ELF-1 (cell line): ENCODE measurements at regions not wholly inside any gene's neighbourhood (a gene's known extent, or its start where the extent isn't known, plus 50 kb on each side); places are given as distances from the start of the nearest gene placed in this dataset.

Experiments
- DNase-seq: peaks from one replicate; pipeline ENCODE4 v3.0.0-alpha.2; 2016; ENCODE audit warnings: low read depth, low spot score

DNA sequence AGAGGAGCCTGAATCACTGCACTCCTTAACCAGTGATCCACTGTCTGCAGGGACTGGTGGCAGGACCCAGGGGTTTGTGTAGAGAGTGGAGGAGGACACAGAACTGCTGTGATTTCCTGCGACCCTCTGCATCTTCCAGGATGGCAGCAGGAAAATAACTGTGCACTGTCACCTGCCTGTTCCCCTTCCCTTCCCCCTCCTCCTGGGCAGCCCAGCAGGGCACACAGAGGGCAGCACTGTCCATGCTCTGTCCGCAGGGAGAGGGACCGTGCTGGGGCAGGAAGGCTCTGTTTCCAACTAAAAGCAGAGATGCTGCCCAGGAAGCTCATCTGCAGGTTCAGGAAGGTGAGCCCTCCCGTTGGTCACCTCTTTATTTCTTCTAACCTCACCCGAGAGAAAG, 168.7 kb downstream of the ZBTB18 start:
- DNase-seq, result no peak

DNA sequence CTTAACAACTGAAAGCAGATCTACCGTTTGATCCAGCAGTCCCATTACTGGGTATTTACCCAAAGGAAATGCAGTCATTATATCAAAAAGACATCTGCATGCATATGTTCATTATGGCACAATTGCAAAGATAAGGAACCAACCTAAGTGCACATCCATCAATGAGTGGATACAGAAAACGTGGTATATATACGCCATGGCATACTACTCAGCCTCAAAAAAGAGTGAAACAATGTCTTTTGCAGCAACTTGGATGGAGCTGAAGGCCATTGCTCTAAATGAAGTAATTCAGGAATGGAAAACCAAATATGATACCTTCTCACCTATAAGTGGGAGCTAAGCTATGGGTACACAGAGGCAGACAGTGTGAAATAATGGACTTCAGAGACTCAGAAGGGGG, 169.3 kb downstream of the ZBTB18 start:
- DNase-seq, result no peak

DNA sequence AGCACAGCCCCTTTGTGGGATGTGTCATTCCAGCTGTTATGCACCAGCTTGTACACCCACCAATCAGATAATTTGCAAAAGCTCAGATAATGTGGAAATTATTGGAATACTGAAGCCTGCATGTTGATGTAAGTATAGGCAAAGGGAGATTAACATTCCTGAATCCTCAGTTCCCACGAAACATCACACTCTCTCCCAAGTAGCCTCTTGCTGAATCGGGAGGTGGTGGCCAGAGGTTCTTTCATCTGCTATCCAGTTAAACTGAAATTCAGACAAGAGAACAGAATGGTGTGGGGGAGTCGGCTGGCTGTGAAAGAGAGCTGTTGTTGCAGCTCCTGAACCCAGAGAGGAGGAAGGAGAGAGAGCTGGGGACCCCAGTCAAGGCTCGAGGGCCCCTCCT, 170.9 kb downstream of the ZBTB18 start:
- DNase-seq, result no peak

DNA sequence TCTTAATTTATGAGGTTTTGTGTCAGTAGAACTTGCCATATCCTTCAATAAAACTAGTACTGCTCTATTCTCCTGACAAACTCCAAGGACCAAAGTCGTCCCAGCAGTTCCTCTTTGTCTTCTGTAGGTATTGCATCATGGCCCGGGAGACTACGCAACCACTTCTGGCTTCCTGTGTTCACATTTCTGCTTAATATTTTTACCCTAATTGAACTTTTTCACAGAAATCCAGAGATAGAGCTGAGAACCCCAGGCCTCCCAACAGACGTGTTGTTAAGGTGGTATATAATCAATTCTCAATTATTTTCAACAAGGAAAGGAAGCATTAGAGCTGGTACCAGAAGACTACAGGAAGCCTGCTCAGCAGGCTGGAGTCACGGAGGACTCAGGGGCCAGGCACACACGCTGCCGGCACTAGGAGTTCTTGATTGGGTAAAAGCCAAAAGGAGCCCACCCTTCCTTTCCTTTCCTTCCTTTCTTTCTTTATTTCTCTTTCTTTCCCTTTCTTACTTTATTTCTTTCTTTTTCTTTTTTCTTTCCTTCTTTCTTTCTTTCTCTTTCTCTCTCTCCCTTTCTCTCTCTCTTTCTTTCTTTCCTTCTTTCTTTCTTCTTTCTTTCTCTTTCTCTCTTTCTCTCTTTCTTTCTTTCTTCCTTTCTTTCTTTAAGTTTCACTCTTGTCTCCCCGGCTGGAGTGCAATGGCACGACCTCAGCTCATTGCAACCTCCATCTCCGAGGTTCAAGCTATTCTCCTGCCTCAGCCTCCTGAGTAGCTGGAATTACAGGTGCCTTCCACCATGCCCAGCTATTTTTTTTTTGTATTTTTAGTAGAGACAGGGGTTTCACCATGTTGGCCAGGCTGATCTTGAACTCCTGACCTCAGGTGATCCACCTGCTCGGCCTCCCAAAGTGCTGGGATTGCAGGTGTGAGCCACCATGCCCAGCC, 173.7 kb downstream of the ZBTB18 start:
- DNase-seq, result no peak

DNA sequence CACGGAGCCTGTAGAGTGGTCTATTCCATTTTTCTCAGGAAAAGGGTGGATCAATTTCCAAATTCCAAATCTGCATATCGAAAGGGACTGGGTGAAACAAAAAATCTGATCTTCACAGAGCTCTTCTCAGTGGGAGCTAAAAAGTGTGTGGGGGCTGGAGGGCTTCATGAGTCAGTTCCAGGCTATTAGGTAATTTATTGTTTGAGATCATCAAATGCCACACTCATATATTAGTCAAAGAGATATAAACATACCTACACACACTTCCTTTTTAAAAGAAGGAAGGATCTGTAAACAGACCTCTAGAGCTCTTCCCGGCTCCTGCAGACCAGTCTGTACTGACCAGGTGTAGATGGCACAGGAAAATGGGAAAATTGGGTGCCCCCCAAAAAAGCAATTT, 175.4 kb downstream of the ZBTB18 start:
- DNase-seq, result no peak

DNA sequence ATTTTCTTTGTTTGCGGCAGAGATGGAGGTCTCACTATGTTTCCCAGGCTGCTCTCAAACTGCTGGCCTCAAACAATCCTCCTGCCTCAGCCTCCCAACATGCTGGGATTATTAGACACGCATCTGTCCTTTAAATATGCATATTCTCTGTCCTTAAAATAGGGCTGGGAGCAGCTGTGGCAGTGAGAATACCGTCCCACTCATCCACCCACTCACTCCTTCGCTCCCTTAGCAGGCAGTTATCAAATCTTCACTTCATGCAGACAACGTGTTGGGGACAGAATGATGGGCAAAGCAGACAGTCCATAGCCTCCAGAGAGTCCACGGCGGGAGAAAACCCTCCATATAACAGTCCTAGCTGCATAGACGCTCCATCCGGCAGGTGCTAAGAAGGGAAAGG, 179.4 kb downstream of the ZBTB18 start:
- DNase-seq, result no peak

DNA sequence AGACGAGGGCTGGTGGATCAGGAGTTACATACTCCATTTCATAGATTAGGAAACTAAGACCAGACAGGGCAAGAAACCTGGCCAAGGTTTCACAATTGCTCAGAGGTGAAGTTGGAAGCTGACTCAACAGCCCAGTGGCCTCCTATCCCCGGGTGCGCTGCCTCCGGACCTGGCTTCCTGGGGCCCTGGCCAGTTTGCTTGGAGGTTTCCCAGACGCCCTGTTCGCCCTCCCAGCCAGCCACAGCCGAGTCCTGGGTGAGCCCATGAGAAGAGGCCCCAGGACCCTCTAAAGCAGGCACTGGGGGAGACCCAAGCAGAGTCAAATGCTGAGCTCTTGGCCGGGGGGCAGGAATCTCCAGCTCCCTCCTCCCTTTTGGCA, 180.1 kb downstream of the ZBTB18 start:
- DNase-seq, result peak; percentile 10

DNA sequence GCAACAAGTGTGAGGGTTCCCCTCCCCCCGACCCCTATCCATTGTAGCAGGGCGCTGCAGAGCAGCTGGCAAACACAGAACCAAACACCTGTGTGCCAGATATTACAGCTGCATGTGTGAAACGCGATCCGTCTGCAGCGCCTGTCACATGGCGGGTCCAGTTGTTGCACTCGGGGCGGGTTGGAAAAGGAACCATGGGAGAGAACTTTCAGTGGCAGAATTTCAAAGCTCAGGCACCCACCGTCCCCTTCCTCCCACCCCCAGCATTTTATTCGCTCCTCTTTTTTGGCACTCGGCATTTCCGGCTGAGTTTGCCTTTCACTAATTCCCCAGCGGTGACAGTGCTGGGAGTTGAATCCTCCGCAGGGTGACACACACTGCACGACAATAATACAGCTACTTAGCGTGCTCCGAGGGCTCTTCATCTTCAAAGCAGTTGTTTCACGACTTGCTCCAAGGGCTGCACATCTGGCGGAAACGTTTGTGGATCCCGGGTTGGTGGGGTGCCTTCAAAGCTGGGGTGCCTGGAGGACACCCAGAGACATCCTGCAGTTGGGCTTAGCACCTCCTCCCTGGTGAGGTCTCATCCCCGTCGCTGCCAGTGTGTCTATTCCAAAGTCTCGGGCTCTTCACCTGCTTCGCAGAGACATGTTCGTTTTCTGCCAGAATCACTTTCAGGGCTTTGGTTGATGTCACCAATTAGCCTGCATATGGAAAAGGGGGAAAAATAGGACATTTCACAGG, 180.7 kb downstream of the ZBTB18 start:
- peak; percentile 20 for DNase-seq

DNA sequence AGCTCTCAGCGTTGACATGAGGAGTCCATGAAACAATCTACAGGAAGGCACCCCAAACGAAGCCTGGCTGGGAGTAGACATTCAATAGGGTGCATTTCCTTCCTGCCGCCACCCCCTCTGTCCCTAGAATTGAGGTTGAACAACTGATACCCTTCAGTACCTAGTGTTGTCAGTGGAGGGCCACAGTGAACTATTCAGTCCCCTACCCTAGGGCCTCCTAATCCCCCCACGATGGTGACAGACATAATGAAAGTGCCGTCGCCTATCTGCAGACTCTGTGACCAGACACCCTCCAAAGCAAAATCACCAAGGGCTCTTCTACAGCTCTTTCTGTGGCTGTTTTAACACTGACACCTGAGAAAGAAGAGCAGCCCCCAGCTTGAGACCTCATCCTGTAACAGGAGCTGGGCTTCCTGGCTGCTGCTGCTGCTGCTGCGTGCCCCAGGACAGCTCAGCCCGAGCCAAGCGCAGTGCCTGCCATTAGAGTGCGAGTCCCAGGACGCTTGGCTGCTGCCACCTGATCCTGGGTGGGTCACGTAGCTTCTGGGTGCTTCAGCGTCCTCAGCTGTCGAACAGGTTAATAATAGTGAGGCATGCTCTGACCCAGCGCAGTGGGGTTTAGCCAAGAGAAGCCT, 183.0 kb downstream of the ZBTB18 start:
- DNase-seq, result peak; percentile 25

DNA sequence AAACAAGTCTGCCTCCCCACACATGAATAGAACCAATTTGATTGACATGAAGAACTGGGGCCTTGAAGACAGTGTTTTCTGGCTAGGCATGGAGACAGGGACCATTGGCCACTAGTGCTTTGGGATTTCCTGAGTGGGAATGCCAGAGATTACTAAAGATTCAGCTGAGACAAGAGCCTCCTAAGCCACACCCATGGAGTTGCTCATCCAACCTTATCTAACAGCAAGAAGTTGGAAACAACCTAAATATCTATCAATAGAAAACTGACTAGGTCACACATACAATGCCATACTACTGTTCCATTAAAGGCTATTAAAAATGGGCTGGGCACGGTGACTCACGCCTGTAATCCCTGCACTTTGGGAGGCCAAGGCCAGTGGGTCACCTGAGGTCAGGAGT, 184.1 kb downstream of the ZBTB18 start:
- DNase-seq, result no peak

DNA sequence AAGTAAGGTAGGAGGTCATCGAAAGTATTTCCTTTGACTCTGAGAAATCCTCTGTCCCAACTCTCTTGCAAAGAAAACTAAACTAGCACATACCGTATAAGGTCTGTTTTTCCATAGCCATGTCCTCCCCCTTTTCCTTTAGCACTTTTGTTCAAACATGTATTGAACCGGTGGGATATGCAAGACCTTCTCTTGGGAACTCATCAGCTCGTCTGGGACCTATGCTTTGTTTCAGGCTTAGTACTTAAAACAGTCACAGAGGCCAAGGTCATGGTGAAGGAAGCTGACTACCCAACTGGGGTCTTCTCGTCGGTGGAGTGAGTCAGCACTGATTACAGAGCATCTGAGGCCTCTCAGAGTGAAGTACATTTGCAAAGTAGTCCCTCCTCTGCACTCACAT, 185.0 kb downstream of the ZBTB18 start:
- no peak for DNase-seq

DNA sequence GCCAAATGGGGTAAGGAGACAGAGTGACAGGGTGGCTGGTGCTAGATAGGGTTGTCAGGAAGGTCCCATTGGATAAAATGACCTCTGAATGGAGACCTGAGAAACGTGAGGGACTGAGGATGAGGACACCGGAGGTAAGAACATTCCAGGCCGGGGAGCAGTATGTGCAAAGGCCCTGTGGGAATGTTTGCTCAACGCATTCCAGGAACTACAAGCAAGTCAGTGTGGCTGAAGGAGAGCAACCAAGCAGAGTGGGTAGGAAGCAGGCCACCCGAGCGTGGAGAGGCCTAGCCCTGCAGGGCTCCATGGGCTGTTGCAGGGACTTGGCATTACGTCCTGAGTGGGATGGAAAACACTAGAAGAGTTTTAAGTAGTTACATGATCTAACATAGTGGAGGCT, 185.6 kb downstream of the ZBTB18 start:
- no peak for DNase-seq

DNA sequence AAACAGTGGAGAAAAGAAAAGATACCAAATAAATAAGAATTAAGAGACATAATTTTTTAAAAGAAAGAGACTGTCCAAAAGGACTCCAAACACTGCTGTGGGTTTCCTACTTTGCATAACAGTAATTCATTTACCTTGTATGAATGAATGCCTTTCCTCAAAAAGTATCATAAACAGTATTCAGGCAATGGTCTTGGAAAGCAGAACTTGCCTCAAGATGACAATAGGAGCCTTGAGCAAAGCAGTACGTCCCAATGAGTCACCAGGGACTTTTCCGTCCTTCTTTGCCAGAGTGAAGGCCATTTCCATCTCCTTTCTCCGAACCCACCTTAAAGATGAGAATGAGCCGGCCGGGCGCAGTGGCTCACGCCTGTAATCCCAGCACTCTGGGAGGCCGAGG, 186.4 kb downstream of the ZBTB18 start:
- DNase-seq, result no peak

DNA sequence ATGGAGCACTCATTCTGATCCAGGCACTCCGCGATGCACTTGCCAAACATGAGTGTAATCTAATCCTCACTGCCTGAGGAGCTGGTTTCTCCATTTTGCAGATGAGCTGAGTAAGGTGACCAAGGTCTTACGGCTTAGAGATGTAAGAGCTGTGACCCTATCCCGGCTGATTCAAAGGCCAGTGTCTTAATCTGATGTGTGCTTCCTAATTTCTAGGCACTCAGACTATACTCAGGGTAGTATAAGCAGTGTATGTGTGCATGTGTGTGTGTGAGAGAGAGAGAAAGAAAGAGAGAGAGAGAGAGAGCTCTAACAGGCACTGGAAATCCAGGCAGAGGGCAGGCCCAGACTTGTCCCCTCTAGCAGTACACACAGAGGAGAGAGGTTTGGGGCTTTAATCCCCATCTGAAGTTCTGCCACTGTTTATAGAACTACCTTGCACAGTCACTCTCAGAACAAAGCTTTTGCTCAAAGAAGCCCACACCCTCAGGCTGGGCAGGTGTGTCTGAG, 188.2 kb downstream of the ZBTB18 start:
- peak; percentile 11 for DNase-seq

DNA sequence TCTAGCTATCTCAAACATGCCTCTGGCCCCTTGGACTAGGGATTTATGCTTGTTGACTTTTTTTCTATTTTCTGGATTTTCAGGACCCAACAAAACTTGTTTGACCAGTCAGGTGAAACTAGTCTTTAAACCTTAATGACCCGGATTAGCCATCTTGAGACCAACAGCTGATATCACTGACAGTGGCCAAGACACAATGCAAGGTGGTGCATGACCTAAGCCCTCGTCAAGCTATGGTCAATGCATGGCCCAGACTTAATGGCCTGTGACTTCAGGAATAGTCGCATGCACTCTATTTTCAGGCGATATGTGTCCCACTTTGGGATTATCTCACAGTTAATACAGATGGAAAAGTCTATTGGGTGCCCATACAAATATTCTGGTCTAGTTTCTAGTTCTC, 190.4 kb downstream of the ZBTB18 start:
- peak; percentile 43 for DNase-seq

DNA sequence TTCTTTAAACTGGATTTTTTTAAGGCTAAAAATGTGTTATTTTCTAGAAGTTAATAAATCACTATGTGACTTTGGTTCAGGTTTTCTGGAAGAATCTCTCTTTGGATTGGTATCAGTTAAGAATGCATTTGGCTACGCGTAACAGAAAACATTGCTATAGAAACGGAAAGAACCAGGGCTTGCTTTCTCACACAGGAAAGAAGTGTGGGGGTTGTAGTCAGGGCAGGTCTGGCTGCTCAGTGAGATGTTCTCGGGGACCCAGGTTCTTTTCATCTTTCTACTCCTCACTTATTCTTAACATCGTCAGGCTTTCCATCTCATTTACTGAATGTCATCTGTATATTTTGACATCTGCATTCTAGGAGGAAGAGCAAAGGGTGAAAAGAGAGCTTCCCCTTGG, 191.4 kb downstream of the ZBTB18 start:
- no peak for DNase-seq

DNA sequence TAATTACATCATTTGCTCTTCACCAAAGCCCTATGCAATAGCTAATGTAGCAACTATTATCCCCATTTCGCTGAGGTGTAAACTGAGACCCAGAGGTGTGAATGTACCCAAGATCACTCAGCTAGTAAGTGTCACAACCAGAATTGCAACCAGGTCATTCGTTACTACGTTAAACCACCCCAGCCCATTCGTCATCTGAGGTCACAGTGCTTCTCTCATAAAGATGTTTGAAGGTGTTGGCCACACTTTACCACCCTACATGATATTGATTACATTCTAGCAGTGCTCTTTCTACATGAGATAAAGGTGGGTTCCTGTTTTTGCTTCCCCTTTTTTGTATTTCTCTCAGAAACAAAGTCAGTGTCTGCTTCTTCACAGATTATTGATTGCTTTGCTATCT, 195.3 kb downstream of the ZBTB18 start:
- DNase-seq, result no peak

DNA sequence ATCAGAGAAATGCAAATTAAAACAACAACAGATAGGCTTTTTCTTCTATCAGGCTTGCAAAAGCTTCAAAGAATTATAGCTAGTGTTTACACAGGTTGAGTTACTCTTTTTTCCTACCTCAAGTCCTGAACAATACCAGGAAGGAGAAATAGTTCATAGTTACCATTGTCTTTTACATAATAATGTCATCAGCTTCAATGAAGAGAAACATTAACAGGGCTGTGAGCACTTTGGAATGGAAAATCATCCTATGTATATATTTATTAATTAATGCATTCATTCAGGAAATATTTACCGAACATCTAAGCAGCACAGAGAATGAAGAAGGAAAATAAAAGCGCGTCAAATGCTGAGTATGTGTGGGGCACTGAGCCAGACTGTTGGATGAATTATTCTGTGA, 197.3 kb downstream of the ZBTB18 start:
- DNase-seq, result no peak

DNA sequence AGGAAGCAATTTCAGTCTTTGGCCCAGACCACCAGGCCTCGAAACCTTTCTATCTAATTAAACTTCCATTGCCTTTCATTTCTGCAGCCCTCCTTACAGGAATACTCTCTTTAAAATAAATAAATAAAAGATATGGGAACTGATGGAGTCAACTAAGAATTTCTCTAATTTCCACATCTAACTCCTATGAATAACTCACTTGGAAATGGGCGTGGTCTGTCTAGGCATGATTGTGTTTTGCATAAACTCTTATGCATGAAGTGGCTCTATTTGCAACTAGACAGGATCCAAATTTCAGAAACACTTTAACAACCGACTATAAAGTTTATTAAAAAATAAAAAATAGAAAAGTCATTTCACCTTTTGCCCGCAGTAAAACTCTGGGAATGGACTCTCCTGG, 199.5 kb downstream of the ADSS2 start:
- no peak for DNase-seq

DNA sequence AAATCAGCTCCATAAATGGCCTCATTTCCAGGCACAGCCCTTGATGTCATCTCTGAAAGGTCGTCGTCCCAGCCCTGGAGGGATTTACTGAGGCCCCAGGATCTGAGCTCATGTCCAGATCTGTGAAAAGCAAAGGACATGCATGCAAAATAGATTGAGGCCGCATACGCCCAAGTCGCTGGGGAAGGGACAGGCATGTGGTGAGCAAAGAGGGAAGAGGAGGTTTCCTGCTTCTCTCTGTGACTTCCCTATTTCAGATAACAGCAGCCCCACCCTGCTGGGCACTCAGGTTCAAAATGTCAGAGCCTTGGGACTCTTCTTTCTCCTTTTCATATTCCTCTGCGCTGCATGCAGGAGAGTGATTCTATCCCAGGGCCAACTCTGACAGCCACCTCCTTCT, 197.2 kb downstream of the ADSS2 start:
- DNase-seq, result no peak

DNA sequence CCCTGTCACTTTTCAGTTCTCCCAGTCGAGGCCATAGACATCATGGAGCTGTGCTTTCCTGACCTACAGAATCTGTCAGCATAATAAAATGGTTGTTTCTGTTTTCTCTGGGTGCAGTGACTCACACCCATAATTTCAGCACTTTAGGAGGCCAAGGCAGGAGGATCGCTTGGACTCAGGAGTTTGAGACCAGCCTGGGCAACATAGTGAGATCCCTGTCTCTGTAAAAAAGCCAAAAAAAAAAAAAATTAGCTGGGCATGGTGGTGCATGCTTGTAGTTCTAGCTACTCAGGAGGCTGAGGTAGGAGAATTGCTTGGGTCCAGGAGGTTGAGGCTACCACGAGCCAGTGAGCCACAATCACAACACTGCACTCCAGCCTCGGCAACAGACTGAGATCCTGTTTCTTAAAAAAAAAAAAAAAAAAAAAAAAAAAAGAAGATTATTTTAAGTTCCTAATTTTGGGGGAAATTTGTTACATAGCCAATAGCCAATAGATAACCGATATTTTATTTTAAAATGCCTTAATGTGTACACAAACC, 196.2 kb downstream of the ADSS2 start:
- DNase-seq, result no peak

DNA sequence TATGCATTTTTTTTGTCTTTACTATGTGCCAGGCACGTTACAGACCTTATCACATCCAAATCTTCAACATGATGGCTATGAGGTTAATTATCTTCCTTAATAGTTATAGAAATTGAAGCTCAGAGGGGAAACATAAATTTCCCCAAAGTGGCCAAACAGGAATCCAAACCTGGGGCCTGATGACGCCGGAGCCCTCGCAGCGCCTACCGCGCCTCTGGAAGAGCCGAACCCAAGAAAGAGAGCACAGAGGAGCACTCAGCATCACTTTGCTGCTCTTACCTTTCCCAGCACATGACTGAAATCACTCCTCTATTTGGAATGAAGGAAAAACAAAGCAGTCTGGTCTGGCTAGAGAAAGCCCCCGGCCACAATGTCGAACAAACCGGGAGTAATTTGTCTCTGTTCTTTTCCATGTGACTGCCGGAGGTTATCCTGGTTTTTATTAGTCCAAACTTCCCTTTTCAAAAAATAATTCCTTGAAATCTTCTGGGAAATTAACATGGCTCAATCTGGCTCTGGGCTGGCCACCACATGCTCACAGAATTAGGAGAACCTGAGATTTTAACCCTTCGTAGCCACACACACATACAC, 195.5 kb downstream of the ADSS2 start:
- peak; percentile 28 for DNase-seq
